Activated CD4-positive, CD25-positive, alpha-beta regulatory T cell treated with anti-CD3 and anti-CD28 coated beads, Interleukin-2, amount 50 U/mL, for 72 hours (primary cell): ENCODE measurements at regions not wholly inside any gene's neighbourhood (a gene's known extent, or its start where the extent isn't known, plus 50 kb on each side); places are given as distances from the start of the nearest gene placed in this dataset.
"Not testable (repeated sequence)": the region's sequence is repeated elsewhere in the genome, so short reads cannot be mapped to it uniquely, and the experiment has no call there.

Experiments
- DNase-seq: peaks from one replicate; pipeline ENCODE4 v3.0.0; 2021

DNA sequence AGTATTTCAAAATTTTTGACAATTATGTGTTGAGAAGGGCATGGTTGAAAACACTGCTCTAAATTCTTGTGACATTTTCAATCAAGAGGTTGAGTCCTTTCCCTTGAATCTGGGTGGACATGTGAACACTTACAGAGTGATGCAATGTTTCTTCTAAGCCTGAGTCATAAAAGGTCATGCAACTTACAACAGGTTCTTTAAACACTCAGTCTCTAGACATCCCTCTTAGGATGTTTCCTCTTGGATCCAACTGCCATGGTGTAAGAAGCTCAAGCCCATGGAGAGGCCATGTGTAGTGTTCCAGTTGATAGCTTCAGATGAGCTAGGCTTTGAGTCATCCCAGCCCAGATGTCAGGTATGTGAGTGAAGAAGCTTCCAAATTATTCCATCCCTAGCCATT, 232.2 kb upstream of the MAOA start:
- DNase-seq, result no peak

DNA sequence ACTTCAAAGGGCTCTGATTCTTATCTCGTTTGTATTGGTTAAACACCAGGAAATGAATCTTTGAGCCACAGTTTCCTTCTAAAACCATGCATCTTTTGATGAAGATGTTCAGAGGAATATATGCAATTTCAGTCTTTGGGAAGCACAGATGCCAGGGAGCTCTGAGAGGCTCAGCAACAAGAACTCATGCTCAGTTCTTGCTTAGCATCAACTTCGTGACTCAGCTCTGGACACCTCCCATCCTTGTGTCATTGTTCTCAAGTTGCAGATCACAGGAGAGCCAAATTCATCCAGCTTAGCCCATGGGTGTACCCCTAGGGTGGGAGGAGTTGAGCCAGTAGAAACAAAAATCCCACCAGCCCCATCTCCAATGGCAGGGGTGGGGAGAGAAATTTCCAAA, 219.6 kb upstream of the MAOA start:
- DNase-seq, result no peak

DNA sequence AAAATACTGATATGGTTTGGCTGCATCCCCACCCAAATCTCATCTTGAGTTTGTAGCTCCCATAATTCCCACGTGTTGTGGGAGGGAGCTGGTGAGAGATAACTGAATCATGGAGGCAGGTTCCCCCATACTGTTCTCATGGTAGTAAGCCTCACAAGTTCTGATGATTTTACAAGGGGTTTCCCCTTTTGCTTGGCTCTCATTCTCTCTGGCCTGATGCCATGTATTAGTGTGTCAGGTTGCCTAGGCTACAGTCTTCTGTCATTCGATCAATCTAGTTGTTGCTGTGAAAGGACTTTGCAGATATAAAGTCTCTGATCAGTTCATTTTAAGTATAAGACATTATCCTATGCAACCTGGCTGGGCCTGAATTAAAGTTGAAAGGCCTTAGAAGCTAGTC, 209.3 kb upstream of the MAOA start:
- DNase-seq, result no peak

DNA sequence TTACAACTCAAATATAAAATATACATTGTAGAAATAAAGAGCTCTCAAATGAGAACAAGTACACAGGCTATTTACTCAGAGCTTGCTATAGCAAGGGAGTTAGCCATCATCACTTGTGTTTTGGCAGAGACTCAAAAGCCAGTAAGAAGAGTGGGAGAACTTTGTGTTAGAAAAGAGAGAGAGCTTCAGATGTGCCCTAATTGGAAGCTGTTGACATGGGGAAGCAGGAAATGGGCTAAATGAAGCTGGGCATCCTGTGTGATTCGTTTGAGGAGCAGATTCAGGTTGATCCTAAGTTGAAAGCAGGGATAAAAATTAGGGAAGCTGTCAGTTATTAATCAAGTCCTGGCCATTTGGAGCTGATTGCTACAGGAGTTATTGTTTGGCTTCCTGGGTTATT, 207.4 kb upstream of the MAOA start:
- DNase-seq, result no peak

DNA sequence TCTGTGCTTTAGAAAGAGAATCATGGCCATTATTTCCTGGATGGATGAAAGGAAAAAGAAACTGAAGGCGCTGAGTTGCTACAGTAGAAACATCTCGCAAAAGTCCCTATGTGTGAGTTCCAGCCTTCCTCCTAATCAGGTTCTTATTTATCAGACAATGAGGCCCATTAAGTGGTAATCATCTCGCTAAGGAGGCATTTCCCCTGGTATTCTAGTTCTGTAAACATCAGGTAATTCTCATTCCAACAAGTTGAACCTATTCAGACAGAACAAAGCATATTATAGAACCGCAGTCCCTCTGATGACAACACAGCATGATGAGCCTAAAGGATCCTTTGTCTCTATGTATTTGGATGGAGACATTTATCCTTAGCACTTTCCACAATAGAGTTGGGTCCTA, 205.7 kb upstream of the MAOA start:
- DNase-seq, result no peak

DNA sequence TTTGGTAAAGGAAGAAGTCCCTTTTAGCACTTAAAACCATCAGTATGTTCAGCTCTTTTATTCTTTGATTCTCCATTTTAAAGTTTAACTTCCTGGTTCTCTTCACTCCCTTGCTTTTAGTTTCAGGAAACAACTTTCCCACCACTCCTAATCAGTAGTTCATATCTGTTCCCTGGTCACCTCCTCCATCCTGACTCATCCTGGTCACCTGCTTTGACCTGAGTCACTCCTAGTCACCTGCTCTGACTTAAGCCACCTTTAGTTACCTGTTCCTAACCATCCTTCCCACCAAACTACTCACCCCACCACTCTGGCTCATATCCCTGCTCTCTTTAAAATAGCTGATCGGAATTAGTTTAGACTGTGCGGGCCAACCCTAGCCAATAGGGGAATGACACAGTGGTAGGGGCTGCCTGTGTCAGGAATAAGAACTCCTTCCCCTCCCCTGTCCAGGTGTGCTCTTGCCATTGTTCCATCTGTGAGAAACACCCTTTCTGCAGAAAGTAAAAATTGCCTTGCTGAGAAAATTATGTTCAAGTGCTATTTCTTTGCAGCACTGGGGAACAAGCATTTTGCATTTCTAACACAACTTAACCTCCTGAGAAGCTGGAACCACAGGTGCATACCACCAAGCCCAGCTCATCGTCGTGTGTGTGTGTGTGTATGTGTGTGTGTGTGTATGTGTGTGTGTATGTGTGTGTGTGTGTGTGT, 204.0 kb upstream of the MAOA start:
- not testable (repeated sequence) for DNase-seq

DNA sequence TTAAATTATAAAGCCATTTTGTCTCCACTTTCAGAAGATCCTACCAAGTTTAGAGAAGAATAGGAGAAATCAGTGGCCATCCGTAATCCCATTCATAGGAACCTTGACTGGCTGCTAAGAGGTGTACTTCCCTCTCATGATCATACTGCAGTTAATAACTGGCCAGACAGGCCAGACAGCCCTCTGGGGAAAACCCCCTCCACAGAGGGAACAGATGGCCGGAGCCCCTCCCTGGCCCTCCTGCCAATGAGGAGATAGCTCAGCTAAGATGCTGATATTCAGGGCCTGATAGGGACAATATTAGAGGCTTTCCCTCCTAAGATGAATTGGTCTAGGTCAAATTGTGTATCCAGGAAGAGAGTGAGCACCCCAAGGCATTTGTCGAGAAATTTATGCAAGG, 200.0 kb upstream of the MAOA start:
- no peak for DNase-seq

DNA sequence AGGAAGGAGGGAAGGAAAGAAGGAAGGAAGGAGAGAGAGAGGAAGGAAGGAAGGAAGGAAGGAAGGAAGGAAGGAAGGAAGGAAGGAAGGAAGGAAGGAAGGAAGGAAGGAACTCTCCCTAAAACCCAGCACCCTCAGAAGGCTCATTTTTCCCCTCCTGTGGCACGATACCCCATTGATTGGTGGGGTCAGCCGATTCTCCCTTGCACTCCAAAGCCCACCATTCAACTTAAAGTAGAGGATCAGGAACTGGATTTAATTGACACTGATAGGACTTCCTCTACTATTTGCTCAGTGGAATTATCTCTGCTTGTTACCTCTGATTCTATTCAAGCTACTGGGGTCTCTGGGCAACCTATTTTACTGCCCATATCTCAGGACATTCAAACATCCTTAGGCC, 199.2 kb upstream of the MAOA start:
- no peak for DNase-seq

DNA sequence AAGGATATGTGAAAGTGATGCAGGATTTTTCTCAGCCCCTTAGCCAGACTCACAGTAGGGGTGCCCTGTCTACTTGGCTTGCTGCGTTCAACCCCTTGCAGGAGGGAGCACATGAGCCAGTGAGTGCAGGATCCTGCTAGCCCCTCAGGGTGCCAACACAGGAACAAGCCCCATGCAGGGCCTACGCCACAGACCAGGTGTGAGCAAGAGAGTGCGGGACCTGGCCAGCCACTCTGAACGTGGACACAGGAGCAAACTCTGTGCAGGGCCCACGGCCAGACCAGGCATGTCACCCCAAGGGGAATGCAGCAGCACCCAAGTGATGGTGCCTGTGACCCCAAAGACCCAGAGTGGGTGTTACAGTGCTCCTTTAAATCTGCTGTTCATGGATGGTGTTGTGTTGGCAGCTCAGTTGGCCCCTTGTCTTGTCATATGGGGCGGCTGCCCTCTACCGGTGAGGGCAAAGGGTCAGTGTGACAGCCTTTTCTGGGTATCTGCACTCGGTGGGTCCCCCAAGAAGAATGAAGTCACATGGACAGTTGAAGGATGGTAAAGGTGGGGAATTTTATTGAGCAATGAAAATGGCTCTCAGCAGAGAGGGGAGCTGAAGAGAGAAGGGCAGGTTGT, 188.4 kb upstream of the MAOA start:
- DNase-seq, result peak; percentile 35

DNA sequence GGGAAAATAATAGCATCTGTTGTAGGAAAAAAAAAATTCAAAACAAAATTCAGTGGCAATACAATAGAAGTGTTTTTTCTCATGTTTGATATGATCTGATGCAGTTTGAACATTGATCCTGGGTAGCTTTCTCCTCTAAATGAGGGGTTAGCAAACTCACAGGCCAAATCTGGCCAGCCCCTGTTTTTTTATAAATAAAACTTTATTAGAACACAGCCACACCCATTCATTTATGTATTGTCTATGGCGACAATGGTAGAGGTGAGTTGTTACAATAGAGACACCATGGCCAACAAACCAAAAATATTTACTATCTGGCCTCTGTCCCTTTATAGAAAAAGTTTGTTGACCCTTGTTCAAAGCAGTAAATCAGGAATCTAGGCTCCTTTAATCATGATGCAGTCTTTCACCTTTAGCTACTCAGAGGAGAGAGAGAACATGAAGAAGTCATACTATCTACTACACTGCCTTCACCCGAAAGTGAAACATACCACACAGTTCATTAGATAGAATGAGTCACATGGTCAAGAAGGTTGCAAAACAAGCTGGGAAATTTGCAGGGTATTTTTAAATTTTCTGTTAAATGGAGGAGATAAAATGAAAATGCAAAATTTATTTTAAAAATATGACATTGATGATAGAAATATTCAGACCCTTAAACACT, 186.6 kb upstream of the MAOA start:
- DNase-seq, result no peak

DNA sequence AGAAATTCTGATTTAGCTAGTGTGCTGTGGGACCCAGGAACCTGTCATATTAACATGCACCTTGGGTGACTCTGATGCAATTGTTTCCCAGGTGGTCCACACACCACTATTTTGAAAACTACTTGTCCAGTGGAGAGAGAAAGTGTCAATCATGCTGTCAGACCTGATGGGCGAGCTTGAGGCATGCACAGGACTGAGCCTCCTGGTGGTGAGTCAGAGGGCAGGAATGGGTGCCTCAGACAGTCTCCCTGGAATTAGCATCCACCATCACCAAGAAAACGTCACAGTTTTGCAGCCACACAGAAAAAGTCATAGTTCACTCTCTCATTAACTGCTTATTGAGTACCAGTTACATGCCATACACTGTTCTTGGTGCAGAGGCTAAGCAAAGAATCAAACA, 181.8 kb upstream of the MAOA start:
- no peak for DNase-seq

DNA sequence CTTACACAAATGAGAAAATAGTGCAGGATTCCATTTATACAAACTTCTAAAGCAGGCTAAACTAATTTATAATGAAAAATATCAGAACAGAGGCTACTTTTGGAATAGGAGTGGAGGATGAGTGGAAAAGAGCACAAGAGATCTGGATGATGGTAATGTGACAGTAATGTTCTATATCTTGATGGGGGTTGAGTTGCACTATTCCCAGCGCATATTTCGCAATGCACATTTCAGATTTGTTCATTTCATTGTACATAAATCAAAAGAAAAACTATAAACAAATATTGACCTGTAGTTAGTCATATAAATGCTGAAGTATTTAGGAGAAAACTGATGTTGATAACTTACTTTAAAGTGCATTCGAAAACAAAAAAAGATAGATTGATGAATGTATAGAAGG, 177.0 kb upstream of the MAOA start:
- no peak for DNase-seq

DNA sequence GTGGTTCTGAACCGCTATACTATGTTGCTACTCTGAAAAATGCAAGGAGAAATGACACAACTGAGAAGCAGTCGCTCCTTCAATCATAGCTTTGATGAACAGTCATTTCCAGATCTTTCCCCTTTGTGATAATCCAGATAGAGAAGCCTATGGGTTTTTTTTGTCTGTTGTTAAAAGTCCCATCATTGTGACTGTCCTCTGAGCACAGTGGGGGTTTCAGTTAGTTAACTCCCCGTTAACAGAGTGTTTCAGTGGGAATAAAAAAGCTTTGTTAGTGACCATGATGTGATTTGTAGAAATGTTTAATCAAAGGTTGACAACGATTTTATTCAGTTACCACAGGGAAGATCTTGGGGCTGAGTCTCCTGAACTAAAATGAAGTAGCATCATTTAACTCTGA, 176.2 kb upstream of the MAOA start:
- no peak for DNase-seq

DNA sequence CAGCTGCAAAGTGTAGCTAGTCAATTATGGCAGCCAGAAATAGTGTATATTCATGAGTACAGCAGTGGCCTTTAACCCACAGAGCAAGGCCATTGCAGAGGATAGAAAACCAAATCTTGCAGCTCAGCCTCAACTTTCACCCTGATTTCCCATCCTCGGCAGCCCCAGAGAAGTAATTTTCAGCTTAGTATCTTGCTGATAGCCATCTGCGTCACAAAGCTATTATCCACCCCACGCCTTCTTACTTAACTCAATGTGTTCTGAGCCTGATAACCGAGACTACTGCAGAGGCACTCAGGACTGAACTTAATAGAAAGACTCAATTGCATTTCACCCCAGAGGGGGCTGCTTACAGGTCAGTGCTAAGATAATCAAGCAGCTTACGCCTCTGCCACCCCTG, 174.5 kb upstream of the MAOA start:
- DNase-seq, result no peak

DNA sequence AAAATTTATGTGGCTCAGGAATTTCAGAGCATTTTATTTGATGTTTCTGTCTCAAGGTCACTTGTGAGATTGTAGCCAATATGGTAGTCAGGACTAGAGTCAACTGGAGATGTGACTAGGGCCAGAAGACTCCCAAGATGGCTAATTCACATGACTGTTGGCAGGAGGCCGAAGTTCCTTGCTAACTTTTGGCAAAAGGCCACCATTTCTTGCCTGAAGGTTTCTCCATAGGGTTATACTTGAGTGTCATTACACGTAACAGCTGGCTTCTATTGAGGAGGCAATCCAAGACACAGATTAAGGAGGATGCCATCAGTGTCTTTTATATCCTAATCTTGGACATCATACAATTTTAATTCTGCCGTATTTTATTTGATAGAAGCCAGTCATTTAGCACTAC, 162.3 kb upstream of the MAOA start:
- DNase-seq, result no peak

DNA sequence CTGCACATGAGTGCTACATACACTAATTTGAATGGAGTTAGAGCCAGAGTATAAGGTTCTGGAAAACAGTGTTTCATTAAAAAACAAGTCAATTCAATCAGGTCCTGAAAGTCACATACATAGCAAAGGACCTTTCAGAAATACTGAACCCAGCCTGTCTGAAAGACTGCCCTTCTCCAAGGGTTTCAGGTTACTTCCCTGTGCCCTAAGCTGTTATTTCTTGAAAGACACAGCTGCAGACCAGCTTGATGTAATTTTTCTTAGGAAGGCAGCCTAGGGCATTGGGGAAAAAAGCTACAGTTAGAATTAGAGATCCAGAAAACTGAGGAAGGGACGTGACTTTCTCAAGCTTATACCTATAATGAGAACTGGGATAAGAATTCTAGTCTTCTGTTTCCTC, 155.9 kb upstream of the MAOA start:
- no peak for DNase-seq

DNA sequence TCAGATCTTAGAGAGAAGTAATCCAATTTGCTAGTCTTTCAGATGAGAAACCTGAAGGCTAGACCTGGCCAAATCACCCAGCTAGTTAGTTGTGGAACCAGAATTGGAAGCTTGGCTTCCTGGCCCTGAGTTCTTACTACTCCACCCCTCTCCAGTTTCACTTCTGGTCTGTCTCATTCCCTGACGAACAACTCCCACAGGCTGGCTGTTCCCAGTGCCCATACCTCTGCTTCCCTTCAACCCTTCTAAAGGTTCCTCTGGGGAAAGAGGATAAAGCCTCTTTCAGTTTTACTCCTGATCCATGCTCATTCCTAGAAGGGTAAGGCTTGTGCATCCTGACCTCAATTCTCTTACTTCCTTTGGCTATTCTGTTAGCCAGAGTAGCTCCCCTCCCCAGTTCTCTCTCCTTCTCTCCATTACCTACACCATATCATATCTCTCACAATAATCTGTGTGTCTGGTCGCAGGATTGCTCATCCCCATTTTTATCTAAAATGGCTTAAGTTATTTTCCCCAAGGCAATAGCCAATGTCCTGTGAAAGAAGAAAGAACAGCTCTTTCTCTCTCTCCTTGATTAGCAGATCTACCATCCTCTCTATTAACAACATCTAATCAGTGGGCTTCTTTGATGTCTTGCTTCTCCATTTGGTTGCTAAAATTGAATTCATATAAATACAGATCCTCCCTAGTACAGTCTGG, 155.0 kb upstream of the MAOA start:
- DNase-seq, result no peak

DNA sequence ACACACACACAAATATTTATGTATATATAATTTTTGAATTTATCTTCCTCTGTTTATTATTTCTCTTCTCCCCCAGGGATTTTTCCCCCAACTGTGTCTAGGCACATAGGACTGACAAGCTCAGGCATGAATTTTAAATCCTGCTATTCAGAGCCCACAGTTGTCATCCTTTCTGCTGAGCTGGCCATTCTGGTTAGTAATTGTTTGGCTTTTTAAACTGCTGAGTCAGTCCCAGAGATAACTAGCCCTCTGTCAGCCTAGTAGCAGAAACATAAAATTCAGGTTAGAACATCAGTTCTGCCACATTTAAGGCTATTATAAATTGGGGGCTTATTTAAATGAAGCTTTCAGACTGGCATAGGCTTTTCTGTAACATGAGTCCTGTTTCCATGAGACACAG, 151.7 kb upstream of the MAOA start:
- DNase-seq, result no peak

DNA sequence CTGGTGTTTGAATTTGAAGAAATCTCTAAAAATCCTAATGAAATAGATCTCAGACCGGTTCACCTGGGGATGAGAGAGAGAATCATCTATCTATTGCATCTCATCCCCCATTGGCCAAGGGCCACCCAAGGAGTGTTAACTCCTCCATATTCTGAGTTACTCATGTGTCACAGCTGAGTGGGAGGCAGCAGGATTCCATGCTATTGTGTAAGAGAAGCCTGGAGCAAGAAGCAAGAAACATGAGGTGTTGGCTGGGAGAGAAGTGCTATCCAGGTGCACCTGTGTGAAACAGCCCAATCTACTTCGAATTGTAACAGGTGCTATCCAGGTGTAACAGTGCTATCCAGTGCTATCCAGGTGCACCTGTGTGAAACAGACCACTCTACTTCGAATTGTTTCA, 150.3 kb upstream of the MAOA start:
- DNase-seq, result no peak

DNA sequence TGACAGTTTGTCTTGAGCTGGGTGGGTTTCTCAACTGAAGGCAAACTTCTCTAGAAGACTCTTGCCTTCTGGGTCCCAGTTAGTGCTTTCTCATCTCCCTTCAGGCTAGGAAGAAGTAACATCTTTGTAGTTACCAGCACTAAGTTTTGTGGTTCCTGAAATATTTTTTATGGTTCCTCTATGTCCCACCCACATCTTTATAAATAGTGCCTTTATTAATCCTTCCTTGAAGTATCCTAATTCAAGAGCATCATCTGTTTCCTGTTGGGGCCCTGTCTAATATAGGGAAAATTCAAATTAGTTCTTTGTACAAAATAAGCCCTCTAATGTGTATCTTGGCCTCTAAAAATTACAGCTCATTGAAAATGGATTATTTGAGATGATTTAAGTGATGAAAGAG, 147.4 kb upstream of the MAOA start:
- no peak for DNase-seq

DNA sequence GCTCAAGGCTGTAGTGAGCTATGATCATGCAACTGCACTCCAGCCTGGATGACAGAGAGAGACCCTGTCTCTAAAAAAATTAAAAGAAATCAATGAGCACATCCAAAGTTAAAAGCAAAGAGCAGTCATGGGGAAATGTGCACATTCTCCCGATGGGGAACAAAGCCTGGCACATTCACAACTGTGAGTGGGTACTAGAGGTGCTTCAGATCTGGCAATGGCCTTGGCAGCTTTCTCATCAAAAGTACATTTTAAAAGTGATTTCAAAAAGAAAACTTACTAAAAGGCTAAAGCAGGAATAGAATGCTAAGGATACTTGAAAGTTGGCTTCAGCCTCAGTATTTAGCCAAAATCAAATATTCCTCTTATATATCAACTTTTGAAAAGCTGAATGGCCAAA, 145.9 kb upstream of the MAOA start:
- DNase-seq, result no peak

DNA sequence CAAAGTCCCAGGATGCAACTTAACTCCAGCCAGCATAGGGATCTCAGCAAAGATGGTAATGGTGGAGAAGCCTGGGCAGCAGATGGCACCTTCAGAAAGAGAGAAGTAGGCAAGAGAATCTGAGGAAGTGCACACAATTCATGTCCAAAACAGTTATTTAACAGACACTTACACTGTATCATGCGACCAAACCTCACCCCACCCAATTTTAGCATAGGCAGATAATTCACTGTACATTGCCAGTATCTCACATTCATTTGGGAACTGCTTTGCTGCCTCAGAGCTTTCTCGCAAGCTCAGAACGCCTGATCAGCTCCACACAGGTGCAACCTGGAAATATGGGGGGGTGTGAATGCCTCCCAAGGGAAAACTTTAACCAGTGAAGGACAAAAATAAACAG, 143.0 kb upstream of the MAOA start:
- no peak for DNase-seq

DNA sequence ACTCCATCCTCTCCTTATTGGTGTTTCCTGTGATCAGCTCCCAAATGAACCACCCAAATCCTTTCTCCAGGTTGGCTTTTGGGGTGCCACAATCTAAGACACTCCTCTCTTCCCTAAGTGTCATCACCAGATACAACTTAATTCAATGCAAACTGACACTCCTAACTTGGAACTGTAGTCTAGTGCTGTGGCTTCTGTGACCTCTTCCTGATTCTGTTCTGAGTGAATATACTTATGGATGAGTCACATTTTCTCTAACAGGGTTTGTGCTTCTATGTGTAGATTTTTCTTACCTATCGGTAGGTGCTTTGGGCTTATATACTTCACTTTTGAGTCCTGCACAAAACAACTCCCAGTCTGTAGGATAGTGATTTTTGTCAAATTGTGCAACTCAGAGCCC, 141.3 kb upstream of the MAOA start:
- DNase-seq, result no peak

DNA sequence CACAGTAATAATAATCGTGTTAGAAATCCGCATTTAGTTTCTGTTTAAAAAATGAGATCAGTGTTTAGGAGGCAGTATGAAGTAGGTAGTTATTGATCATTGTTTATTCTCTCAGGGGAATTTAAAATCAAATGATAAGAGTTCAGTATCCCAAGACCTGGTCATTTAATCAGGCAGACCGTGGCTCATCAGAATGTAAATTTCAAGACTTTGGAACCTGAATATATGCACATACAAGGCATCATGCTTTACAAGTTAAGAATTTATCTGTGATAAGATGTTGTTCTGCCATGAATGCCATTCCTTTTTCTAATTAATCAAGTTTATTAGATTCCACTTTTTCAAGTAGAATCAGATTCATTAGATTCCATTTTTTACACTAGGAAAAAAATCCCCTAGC, 133.5 kb upstream of the MAOA start:
- no peak for DNase-seq
